ENCODE measurements at regions not wholly inside any gene's neighbourhood (a gene's known extent, or its start where the extent isn't known, plus 50 kb on each side); places are given as distances from the start of the nearest gene placed in this dataset.

DNA sequence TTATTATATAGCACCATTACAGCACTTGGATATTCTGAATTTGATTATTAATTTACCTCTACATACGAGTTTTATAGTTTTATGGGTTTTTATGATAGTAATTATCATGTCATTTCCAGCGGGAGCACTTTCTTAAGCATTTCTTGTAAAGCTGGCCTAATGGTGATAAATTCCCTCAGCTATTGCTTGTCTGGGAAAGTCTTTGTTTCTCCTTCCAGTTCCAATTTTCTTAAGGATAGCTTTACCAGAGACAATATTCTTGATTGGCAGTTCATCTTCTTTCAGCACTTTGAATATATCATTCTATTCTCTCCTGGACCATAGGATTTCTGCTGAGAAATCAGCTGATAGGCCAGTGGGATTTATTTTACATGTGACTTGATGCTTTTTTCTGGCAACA lies 505.4 kb downstream of the TMEM232 start:
- TF ChIP-seq, protein P1, sequence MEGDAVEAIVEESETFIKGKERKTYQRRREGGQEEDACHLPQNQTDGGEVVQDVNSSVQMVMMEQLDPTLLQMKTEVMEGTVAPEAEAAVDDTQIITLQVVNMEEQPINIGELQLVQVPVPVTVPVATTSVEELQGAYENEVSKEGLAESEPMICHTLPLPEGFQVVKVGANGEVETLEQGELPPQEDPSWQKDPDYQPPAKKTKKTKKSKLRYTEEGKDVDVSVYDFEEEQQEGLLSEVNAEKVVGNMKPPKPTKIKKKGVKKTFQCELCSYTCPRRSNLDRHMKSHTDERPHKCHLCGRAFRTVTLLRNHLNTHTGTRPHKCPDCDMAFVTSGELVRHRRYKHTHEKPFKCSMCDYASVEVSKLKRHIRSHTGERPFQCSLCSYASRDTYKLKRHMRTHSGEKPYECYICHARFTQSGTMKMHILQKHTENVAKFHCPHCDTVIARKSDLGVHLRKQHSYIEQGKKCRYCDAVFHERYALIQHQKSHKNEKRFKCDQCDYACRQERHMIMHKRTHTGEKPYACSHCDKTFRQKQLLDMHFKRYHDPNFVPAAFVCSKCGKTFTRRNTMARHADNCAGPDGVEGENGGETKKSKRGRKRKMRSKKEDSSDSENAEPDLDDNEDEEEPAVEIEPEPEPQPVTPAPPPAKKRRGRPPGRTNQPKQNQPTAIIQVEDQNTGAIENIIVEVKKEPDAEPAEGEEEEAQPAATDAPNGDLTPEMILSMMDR (IDR thresholded peaks at IDR 0.05), result no peak
- TF ChIP-seq POLR2A (IDR thresholded peaks at IDR 0.05), result no peak
- TF ChIP-seq EP300 (IDR thresholded peaks at IDR 0.05), result no peak
